NCI-H1436 treated with DMSO at 0.1 percent for 48 hours (cell line): ENCODE measurements at regions not wholly inside any gene's neighbourhood (a gene's known extent, or its start where the extent isn't known, plus 50 kb on each side); places are given as distances from the start of the nearest gene placed in this dataset.

Source experiments
- DNase-seq: peaks from one replicate; lab custom pipeline; 2025; lab: John Stamatoyannopoulos, UW

GRCh38 chr9:107645464-107645833, 155.9 kb upstream of the KLF4 start:
- no peak for DNase-seq

- DNase-seq: no peak
Observed at GRCh38 chr9:107644733-107645463, 155.3 kb upstream of the KLF4 start.

- peak; percentile 56 for DNase-seq
Observed at GRCh38 chr9:107639426-107639825, 149.9 kb upstream of the KLF4 start.

- DNase-seq: peak; percentile 44
Observed at GRCh38 chr9:107638521-107639310, 149.1 kb upstream of the KLF4 start.

- DNase-seq: peak; percentile 46
Observed at GRCh38 chr9:107637421-107638420, 148.2 kb upstream of the KLF4 start.

GRCh38 chr9:107636571-107637381, 147.2 kb upstream of the KLF4 start:
- DNase-seq: no peak

- DNase-seq: no peak
Observed at GRCh38 chr9:107635803-107636174, 146.2 kb upstream of the KLF4 start.

- DNase-seq: no peak
Observed at GRCh38 chr9:107635101-107635802, 145.7 kb upstream of the KLF4 start.

- no peak for DNase-seq
Observed at GRCh38 chr9:107633406-107633805, 143.8 kb upstream of the KLF4 start.

- no peak for DNase-seq
Observed at GRCh38 chr9:107632661-107633060, 143.1 kb upstream of the KLF4 start.

GRCh38 chr9:107632216-107632615, 142.6 kb upstream of the KLF4 start:
- DNase-seq: no peak

GRCh38 chr9:107631788-107632187, 142.2 kb upstream of the KLF4 start:
- no peak for DNase-seq

GRCh38 chr9:107630156-107630555, 140.6 kb upstream of the KLF4 start:
- no peak for DNase-seq

- DNase-seq: no peak
Observed at GRCh38 chr9:107628444-107628843, 138.9 kb upstream of the KLF4 start.

GRCh38 chr9:107627781-107628180, 138.2 kb upstream of the KLF4 start:
- no peak for DNase-seq

GRCh38 chr9:107626118-107626517, 136.5 kb upstream of the KLF4 start:
- no peak for DNase-seq

- DNase-seq: no peak
Observed at GRCh38 chr9:107625383-107625984, 135.9 kb upstream of the KLF4 start.

GRCh38 chr9:107624234-107624948, 134.8 kb upstream of the KLF4 start:
- DNase-seq: no peak

- no peak for DNase-seq
Observed at GRCh38 chr9:107621436-107621835, 131.9 kb upstream of the KLF4 start.

- DNase-seq: no peak
Observed at GRCh38 chr9:107620801-107621200, 131.2 kb upstream of the KLF4 start.
